Natural killer cell (primary cell): ENCODE measurements at regions not wholly inside any gene's neighbourhood (a gene's known extent, or its start where the extent isn't known, plus 50 kb on each side); places are given as distances from the start of the nearest gene placed in this dataset.
"Not testable (repeated sequence)": the region's sequence is repeated elsewhere in the genome, so short reads cannot be mapped to it uniquely, and the experiment has no call there.

Experiments
- ATAC-seq, 3 donors: fragments of 150-1000 bp in 2 of 3; fragments of 200-7000 bp in 1 of 3; cut with Tn5 transposase; 1 replicate in 1 of 3; 2 replicates in 2 of 3; pipeline ENCODE4 v1.10.0; 2021; ENCODE audit warnings: mild to moderate bottlenecking in 2 of 3, moderate library complexity in 2 of 3
- DNase-seq, 2 donors: peaks; one replicate each; pipeline versions ENCODE4 v3.0.0 to v3.0.0-alpha.2; 2013 to 2021; ENCODE audit warnings: mixed read lengths in 1 of 2
- H3K27ac ChIP-seq: one replicate; pipeline ENCODE4 v1.5.1; 2013; ENCODE audit warnings: mild to moderate bottlenecking, low read length
- H3K27me3 ChIP-seq: one replicate; pipeline ENCODE4 v1.6.1; 2013; ENCODE audit warnings: low read length; ENCODE audit not compliant: control insufficient read depth, insufficient read depth
- H3K36me3 ChIP-seq: one replicate; pipeline ENCODE4 v1.6.1; 2013; ENCODE audit warnings: low read length; ENCODE audit not compliant: control insufficient read depth, insufficient read depth
- H3K4me1 ChIP-seq: one replicate; pipeline ENCODE4 v1.6.1; 2013; ENCODE audit warnings: low read length; ENCODE audit not compliant: control insufficient read depth, insufficient read depth
- H3K4me3 ChIP-seq: one replicate; pipeline ENCODE4 v1.5.1; 2013; ENCODE audit warnings: low read length
- H3K9me3 ChIP-seq: one replicate; pipeline ENCODE4 v1.6.1; 2013; ENCODE audit warnings: low read length; ENCODE audit not compliant: control insufficient read depth, insufficient read depth
- H3K27ac Mint-ChIP-seq, 2 donors: one replicate each; pipeline ENCODE4 v1.8.0; 2022; ENCODE audit warnings: mild to moderate bottlenecking in 2 of 2, mixed read lengths in 2 of 2, moderate library complexity in 1 of 2
- H3K27me3 Mint-ChIP-seq, 2 donors: one replicate each; pipeline ENCODE4 v1.8.0; 2022; ENCODE audit warnings: low read depth in 2 of 2, mixed read lengths in 2 of 2
- H3K36me3 Mint-ChIP-seq: one replicate; pipeline ENCODE4 v1.8.0; 2022; ENCODE audit warnings: mixed read lengths
- H3K4me1 Mint-ChIP-seq, 2 donors: one replicate each; pipeline ENCODE4 v1.8.0; 2022; ENCODE audit warnings: mixed read lengths in 2 of 2
- H3K4me3 Mint-ChIP-seq: one replicate; pipeline ENCODE4 v1.8.0; 2022; ENCODE audit warnings: mild to moderate bottlenecking, moderate library complexity, mixed read lengths
- H3K9me3 Mint-ChIP-seq, 2 donors: one replicate each; pipeline ENCODE4 v1.8.0; 2022; ENCODE audit warnings: mixed read lengths in 2 of 2
- WGBS: methylation state at CpG from one replicate; pipeline ENCODE4 v1.1.7; 2013; ENCODE audit warnings: missing lambda C conversion rate; ENCODE audit not compliant: insufficient coverage; 5-methylcytosine and 5-hydroxymethylcytosine counted together
- intact Hi-C: fragments of 100-400 bp; cut with micrococcal nuclease; formaldehyde crosslinking; loops from one replicate; pipeline ENCODE4 v1.14.2; 2022
- TF ChIP-seq, protein P1 (sequence below): fragments of 200-600 bp; IDR thresholded peaks from one replicate; pipeline ENCODE4 v1.8.0; 2022; ENCODE audit warnings: antibody characterized with exemption

- Mint-ChIP-seq H3K36me3 (no peaks in the 10 kb centered on the region), H3K4me3 (no peak overlapping the region), H3K9me3 (peaks cover 2% of the 10 kb centered on the region in 2 donors), H3K4me1 (peaks cover 12 to 17% of the 10 kb centered on the region in 2 donors), H3K27me3 (peaks cover 34 to 50% of the 10 kb centered on the region in 2 donors), H3K27ac (no peak overlapping the region)
- peaks cover 6% of the 10 kb centered on the region for H3K4me1 ChIP-seq
- H3K9me3 ChIP-seq: no peaks in the 10 kb centered on the region
- H3K27me3 ChIP-seq: no peaks in the 10 kb centered on the region
- H3K27ac ChIP-seq: no peak overlapping the region
- no peak for ATAC-seq
- intact Hi-C loops: no loop called here
- DNase-seq: no peak
- H3K4me3 ChIP-seq: no peak overlapping the region
- TF ChIP-seq, protein P1, sequence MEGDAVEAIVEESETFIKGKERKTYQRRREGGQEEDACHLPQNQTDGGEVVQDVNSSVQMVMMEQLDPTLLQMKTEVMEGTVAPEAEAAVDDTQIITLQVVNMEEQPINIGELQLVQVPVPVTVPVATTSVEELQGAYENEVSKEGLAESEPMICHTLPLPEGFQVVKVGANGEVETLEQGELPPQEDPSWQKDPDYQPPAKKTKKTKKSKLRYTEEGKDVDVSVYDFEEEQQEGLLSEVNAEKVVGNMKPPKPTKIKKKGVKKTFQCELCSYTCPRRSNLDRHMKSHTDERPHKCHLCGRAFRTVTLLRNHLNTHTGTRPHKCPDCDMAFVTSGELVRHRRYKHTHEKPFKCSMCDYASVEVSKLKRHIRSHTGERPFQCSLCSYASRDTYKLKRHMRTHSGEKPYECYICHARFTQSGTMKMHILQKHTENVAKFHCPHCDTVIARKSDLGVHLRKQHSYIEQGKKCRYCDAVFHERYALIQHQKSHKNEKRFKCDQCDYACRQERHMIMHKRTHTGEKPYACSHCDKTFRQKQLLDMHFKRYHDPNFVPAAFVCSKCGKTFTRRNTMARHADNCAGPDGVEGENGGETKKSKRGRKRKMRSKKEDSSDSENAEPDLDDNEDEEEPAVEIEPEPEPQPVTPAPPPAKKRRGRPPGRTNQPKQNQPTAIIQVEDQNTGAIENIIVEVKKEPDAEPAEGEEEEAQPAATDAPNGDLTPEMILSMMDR: no peak
- H3K36me3 ChIP-seq: no peaks in the 10 kb centered on the region
These were observed 65.6 kb upstream of the IFNGR1 start for GRCh38 chr6:137284811-137285110.

- Mint-ChIP-seq H3K9me3 (peaks cover 2% of the 10 kb centered on the region in 2 donors), H3K4me1 (peaks cover 12 to 14% of the 10 kb centered on the region in 2 donors), H3K27ac (no peak overlapping the region), H3K27me3 (peaks cover 31 to 46% of the 10 kb centered on the region in 2 donors), H3K36me3 (no peaks in the 10 kb centered on the region), H3K4me3 (no peak overlapping the region)
- TF ChIP-seq, protein P1: no peak
- no peak for ATAC-seq
- no peak overlapping the region for H3K4me3 ChIP-seq
- H3K4me1 ChIP-seq: peaks cover 6% of the 10 kb centered on the region
- H3K27me3 ChIP-seq: no peaks in the 10 kb centered on the region
- H3K9me3 ChIP-seq: no peaks in the 10 kb centered on the region
- WGBS: 84% methylated on average over 9 of the region's 9 CpGs
- DNase-seq: no peak
- intact Hi-C loops: no loop called here
- no peaks in the 10 kb centered on the region for H3K36me3 ChIP-seq
- no peak overlapping the region for H3K27ac ChIP-seq
These were observed 65.0 kb upstream of the IFNGR1 start for GRCh38 chr6:137283940-137284810.

DNA sequence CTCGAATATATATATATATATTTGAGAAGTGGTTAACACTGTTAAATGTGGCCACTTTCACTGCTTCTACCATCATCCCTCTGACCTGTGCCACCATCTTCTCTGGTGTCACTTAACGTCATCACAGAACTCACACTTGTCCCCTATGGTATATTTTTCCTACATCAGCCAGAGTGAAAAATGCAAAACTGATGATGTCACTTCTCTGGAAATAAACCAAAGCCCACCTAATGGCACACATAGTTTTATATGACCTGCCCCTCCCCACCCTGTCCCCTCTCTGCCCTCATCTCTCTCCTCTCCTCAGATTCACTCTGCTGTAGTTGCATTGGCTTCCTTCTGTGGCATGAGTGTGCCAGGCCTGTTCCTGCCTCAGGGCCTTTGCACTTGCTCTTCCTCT lies 63.9 kb upstream of the IFNGR1 start:
- Histone ChIP-seq H3K4me1 (peaks cover 6% of the 10 kb centered on the region), H3K27me3 (no peaks in the 10 kb centered on the region), H3K9me3 (no peaks in the 10 kb centered on the region), H3K4me3 (no peak overlapping the region), H3K36me3 (no peaks in the 10 kb centered on the region), H3K27ac (no peak overlapping the region)
- Mint-ChIP-seq H3K27ac (no peak overlapping the region), H3K4me3 (no peak overlapping the region), H3K27me3 (peaks cover 25 to 35% of the 10 kb centered on the region in 2 donors), H3K36me3 (no peaks in the 10 kb centered on the region), H3K9me3 (peaks cover 2% of the 10 kb centered on the region in 2 donors), H3K4me1 (peaks cover 12 to 14% of the 10 kb centered on the region in 2 donors)
- DNase-seq (no peak), ATAC-seq (no peak)
- TF ChIP-seq, protein P1: no peak
- WGBS: 64% methylated on average over 1 of the region's 2 CpGs
- intact Hi-C loops: no loop called here

- Histone ChIP-seq H3K9me3 (no peaks in the 10 kb centered on the region), H3K27me3 (no peaks in the 10 kb centered on the region), H3K4me1 (peaks cover 6% of the 10 kb centered on the region), H3K36me3 (no peaks in the 10 kb centered on the region), H3K4me3 (no peak overlapping the region), H3K27ac (no peak overlapping the region)
- TF ChIP-seq, protein P1: no peak
- intact Hi-C loops: no loop called here
- Mint-ChIP-seq H3K4me3 (no peak overlapping the region), H3K27ac (no peak overlapping the region), H3K4me1 (peaks cover 12 to 14% of the 10 kb centered on the region in 2 donors), H3K27me3 (peaks cover 22 to 27% of the 10 kb centered on the region in 2 donors), H3K36me3 (no peaks in the 10 kb centered on the region), H3K9me3 (peaks cover 2% of the 10 kb centered on the region in 2 donors)
- DNase-seq (no peak), ATAC-seq (no peak)
- 31% methylated on average over 8 of the region's 8 CpGs for WGBS
These were observed 63.1 kb upstream of the IFNGR1 start for GRCh38 chr6:137282254-137282653.

DNA sequence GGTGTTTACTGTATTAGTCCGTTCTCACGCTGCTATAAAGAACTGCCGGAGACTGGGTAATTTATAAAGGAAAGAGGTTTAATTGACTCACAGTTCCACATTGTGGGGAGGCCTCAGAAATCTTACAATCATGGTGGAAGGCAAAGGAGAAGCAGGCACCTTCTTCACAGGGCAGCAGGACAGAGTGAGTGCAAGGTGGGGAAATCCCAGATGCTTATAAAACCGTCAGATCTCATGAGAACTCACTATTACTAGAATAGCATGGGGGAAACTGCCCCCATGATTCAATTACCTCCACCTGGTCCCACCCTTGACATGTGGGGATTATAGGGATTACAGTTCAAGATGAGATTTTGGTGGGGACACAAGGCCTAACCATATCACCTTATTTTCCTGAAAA lies 60.1 kb upstream of the IFNGR1 start:
- ATAC-seq, H3K27ac ChIP-seq, H3K27ac Mint-ChIP-seq, H3K27me3 ChIP-seq, H3K4me3 Mint-ChIP-seq, H3K36me3 Mint-ChIP-seq, H3K4me3 ChIP-seq, H3K4me1 ChIP-seq, DNase-seq, H3K9me3 Mint-ChIP-seq, H3K36me3 ChIP-seq, intact Hi-C loops, H3K9me3 ChIP-seq: not testable (repeated sequence)
- peaks cover 12 to 14% of the 10 kb centered on the region in 2 donors for H3K4me1 Mint-ChIP-seq
- WGBS: 77% methylated on average over 4 of the region's 4 CpGs
- peaks cover 17 to 21% of the 10 kb centered on the region in 2 donors for H3K27me3 Mint-ChIP-seq
